ENCODE measurements at regions not wholly inside any gene's neighbourhood (a gene's known extent, or its start where the extent isn't known, plus 50 kb on each side); places are given as distances from the start of the nearest gene placed in this dataset.

DNA sequence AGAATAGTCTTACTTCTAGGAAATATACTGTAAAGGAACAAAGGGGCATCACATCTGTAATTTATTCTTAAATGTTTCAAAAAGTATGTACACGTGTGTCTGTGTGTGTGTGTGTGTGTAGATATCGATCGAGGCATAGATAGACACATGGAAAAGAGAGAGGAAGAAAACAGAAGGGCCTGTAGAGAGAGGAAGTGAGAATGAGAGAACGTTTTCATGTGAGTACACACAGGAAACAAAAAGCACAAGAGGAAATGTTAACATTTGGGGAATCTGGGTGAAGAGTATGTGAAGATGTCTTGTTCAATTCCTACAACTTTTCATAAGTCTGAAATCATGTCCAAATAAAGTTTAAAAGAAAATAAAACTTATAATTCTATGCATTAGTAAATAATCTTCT lies 286.5 kb upstream of the SORCS1 start:
- 7 to 97% (median 67%) methylated on average over 2 to 4 of the region's 4 CpGs for WGBS, 10 experiments
- H3K4me1 ChIP-seq (replicated peaks in 1 of 2), result no peaks in the 10 kb centered on the region
- H3K4me3 ChIP-seq, result no peak overlapping the region
- H3K27ac ChIP-seq, result no peak overlapping the region
- in situ Hi-C loops (cut with MboI; ENCODE audit: low pct_unique_long_range_greater_than_20kb in 2 of 9, low sequenced_read_pairs in 9 of 9, unreplicated experiment in 9 of 9), result no loop called here
- no peak for ATAC-seq (replicated peaks in 6 of 8)

DNA sequence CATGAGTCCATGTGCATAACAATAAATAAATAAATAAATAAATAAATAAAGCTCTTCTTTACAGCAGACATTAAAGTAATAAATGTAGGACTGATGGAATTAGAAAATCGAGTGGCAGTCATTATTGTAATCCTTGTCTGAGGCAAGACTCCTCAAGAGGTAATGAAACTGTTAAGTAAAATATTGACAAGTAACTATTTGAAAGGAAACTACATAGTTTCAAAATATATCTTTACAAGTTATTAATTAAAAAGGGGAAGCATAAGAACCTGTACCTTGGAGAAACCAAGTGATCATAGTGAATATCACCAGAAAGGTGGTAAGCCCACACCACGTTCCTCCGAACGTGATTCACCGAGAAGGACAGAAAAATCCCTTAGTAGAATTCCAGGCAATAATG lies 285.6 kb upstream of the SORCS1 start:
- in situ Hi-C loops (cut with MboI; ENCODE audit: low pct_unique_long_range_greater_than_20kb in 2 of 9, low sequenced_read_pairs in 9 of 9, unreplicated experiment in 9 of 9), result no loop called here
- Histone ChIP-seq H3K4me3 (no peak overlapping the region), H3K4me1 (replicated peaks in 1 of 2) (no peaks in the 10 kb centered on the region), H3K27ac (no peak overlapping the region)
- ATAC-seq (replicated peaks in 6 of 8), result no peak
- WGBS, 10 experiments, result 7 to 100% (median 85%) methylated on average over 1 to 5 of the region's 5 CpGs

DNA sequence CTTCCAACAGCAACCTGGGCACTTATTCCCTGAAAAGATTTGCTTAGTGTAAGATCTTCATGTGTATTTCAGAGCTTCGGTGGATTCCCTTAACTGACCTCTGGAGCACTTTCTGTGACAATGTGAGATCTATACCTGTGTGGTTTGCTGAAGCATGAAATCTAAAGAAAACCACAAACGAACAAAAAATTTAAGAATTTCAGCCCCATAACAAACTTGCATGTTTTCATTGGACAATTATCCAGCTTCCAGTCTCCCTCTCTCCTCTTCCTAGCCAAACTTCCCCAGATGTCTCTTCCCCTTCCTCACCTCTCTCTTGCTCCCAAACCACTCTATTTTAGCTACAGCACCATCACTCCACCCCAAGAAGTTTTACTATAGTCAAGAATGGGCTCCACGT lies 279.9 kb upstream of the SORCS1 start:
- WGBS, 10 experiments, result 15 to 100% (median 88%) methylated on average over 1 to 3 of the region's 3 CpGs
- H3K27ac ChIP-seq, result no peak overlapping the region
- peaks cover 0 to 2% of the 10 kb centered on the region in 2 donors for H3K4me1 ChIP-seq (replicated peaks in 1 of 2)
- no peak overlapping the region for H3K4me3 ChIP-seq
- ATAC-seq (replicated peaks in 6 of 8), result no peak
- in situ Hi-C loops (cut with MboI; ENCODE audit: low pct_unique_long_range_greater_than_20kb in 2 of 9, low sequenced_read_pairs in 9 of 9, unreplicated experiment in 9 of 9), result no loop called here

DNA sequence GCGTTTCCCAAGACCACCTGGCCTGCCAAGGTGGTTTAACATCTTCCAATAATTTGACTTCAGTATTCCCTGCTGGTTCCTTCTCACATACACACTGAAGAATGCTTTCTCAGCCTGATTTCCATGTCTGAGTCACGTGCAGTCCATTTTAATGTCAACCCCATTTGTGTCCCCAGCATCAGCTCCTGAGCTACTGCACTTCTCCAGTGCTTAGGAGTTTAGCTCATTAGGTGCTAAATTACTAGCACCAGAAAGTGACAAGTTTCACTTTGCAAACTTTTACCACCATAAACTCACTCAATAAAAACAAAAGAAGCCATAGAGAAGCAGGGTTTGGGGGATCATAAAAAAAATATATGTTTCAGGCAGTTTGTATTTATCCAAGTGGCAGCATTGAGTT lies 279.3 kb upstream of the SORCS1 start:
- Histone ChIP-seq H3K4me3 (no peak overlapping the region), H3K27ac (no peak overlapping the region), H3K4me1 (replicated peaks in 1 of 2) (peaks cover 0 to 2% of the 10 kb centered on the region in 2 donors)
- ATAC-seq (replicated peaks in 6 of 8), result peak in 4 of 8 experiments; percentile 32 to 54 (median 40)
- in situ Hi-C loops (cut with MboI; ENCODE audit: low pct_unique_long_range_greater_than_20kb in 2 of 9, low sequenced_read_pairs in 9 of 9, unreplicated experiment in 9 of 9), result no loop called here
- WGBS, 10 experiments, result 0 to 82% (median 42%) methylated on average over 1 to 2 of the region's 2 CpGs; no CpG with 5 or more reads in 2 of the 10 experiments

DNA sequence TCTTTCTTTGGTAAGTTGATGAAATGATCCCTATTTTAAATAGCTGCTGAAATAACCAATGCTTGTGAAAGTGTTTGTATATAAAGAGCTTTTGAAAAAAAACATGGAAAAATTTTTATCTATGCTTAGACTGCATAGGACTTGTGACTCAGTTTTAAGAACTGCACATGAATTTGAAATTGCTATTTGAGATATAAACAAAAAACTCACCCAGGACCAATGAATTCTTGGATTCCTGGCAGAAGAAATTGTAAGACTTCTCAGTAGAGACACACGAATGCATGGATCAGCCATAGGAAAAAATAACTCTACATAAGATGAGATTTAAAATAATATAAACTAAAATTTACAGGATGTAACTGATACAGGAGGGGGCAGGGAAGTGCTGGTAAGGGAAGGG lies 278.8 kb upstream of the SORCS1 start:
- WGBS, 10 experiments, result 0 to 13% (median 0%) methylated on average over 1 of the region's 1 CpG; no CpG with 5 or more reads in 1 of the 10 experiments
- no peak for ATAC-seq (replicated peaks in 6 of 8)
- peaks cover 0 to 2% of the 10 kb centered on the region in 2 donors for H3K4me1 ChIP-seq (replicated peaks in 1 of 2)
- in situ Hi-C loops (cut with MboI; ENCODE audit: low pct_unique_long_range_greater_than_20kb in 2 of 9, low sequenced_read_pairs in 9 of 9, unreplicated experiment in 9 of 9), result no loop called here
- no peak overlapping the region for H3K27ac ChIP-seq
- no peak overlapping the region for H3K4me3 ChIP-seq

DNA sequence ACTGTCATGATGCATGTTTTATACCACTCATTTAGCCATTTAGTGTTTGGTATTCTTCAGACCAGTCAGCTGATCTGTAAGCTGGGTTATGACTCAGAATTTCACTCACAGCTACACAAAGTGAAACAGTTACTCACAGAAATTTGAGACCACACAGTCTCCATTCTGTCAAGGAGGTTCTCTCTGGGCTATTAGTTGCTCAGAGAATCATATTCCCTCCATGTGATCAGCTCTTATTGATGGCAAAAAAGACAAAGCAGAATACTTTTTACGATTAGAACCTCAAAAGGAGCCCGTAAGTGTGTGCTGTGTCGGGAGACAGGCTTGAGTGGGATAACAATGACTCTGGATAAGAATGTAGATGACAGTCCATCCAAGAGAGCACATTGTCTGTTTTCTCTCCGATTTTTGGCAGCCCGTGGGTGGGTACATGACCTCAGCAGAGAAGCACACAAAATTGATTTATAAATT lies 277.6 kb upstream of the SORCS1 start:
- H3K27ac ChIP-seq, result no peak overlapping the region
- peak in 7 of 8 experiments; percentile 78 to 100 (median 95) for ATAC-seq (replicated peaks in 6 of 8)
- no peak overlapping the region for H3K4me3 ChIP-seq
- in situ Hi-C loops (cut with MboI; ENCODE audit: low pct_unique_long_range_greater_than_20kb in 2 of 9, low sequenced_read_pairs in 9 of 9, unreplicated experiment in 9 of 9), result no loop called here
- 0 to 94% (median 75%) methylated on average over 3 to 5 of the region's 5 CpGs; no CpG with 5 or more reads in 3 of the 10 experiments for WGBS, 10 experiments
- H3K4me1 ChIP-seq (replicated peaks in 1 of 2), result peaks cover 0 to 2% of the 10 kb centered on the region in 2 donors

DNA sequence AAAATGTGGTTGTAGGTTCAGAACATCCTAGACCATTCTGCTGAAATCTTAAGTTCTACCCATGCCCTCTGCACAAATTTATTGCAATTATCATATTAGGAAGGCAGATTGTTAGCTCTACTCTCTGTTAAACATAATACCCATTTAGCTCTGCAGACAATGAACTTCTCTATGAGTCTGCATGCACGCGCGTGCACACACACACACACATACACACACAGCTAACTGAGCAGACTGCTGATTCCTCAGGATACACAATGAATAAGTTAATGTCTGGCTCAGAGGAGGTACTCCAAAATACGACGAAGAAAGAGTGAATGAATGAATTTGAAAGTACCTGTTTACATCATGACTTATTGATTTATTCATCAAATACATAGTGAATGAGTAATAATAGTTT lies 276.2 kb upstream of the SORCS1 start:
- no peak overlapping the region for H3K27ac ChIP-seq
- no peak for ATAC-seq (replicated peaks in 6 of 8)
- in situ Hi-C loops (cut with MboI; ENCODE audit: low pct_unique_long_range_greater_than_20kb in 2 of 9, low sequenced_read_pairs in 9 of 9, unreplicated experiment in 9 of 9), result no loop called here
- no peak overlapping the region for H3K4me3 ChIP-seq
- WGBS, 10 experiments, result 40 to 100% (median 93%) methylated on average over 1 to 5 of the region's 5 CpGs; no CpG with 5 or more reads in 2 of the 10 experiments
- peaks cover 0 to 2% of the 10 kb centered on the region in 2 donors for H3K4me1 ChIP-seq (replicated peaks in 1 of 2)

DNA sequence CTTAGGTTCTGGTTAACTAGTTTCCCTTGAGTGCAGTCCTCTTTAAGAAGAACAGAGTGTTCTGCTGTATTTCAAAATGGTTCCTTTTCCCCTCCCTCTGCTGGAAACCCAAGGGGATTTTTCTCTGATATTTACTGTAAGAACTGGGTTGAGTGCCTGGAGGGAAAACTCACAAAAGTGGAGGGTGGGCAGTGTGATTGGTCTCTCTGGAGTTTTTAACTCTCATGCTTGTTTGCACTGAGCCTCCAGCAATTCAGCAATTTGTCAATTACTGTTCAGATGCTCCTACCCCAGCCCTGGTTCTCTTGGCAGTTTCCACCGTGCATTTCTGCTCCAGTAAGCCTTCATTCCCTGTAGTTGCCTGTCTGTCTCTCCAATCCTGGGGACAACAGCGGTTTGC lies 273.4 kb upstream of the SORCS1 start:
- Histone ChIP-seq H3K27ac (no peak overlapping the region), H3K4me3 (no peak overlapping the region), H3K4me1 (replicated peaks in 1 of 2) (peaks cover 0 to 2% of the 10 kb centered on the region in 2 donors)
- in situ Hi-C loops (cut with MboI; ENCODE audit: low pct_unique_long_range_greater_than_20kb in 2 of 9, low sequenced_read_pairs in 9 of 9, unreplicated experiment in 9 of 9), result no loop called here
- WGBS, 10 experiments, result 0 to 100% (median 82%) methylated on average over 1 to 2 of the region's 2 CpGs
- no peak for ATAC-seq (replicated peaks in 6 of 8)

DNA sequence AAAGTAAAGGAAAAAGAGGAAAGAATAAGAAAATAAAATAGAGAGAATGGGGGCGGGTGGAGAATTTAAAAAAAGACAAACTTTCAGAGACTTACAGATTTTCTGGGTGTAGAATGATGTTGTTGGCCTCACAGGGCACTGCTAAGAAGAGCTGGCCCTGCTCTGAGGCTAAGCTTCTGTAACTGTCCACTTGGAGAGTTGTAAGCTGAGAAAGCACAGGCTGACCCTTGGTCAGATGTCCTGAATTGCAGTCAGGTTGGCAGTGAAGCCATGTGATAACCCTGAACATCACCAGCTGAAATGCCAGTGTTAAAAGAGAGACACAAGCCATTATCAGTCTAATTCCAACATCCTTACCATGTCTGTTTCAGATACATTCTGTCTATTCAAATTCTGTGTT lies 272.1 kb upstream of the SORCS1 start:
- in situ Hi-C loops (cut with MboI; ENCODE audit: low pct_unique_long_range_greater_than_20kb in 2 of 9, low sequenced_read_pairs in 9 of 9, unreplicated experiment in 9 of 9), result no loop called here
- Histone ChIP-seq H3K27ac (no peak overlapping the region), H3K4me3 (no peak overlapping the region), H3K4me1 (replicated peaks in 1 of 2) (no peaks in the 10 kb centered on the region)
- WGBS, 10 experiments, result 13 to 100% (median 58%) methylated on average over 1 of the region's 1 CpG; no CpG with 5 or more reads in 1 of the 10 experiments
- ATAC-seq (replicated peaks in 6 of 8), result no peak

DNA sequence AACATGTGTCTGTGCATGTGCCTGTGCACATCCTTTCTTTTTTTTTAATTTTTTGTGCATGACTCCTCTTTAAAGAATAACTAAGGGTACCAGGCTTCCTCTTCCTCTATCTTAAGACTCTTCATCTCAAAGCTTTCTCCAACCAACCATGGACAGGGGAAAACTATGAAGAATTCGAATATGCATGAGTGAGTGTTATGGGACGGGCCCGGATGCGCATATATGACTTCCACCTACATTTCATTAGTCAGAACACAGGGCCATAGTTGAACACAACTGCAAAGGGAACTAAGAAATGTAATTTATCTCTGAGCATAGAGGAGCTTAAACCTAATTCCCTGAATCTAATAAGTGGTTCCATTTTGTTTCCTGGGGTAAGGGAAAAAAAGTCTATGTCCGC lies 270.3 kb upstream of the SORCS1 start:
- peak in 3 of 8 experiments; percentile 70 to 99 (median 98) for ATAC-seq (replicated peaks in 6 of 8)
- H3K27ac ChIP-seq, result no peak overlapping the region
- 0 to 100% (median 88%) methylated on average over 1 to 5 of the region's 5 CpGs; no CpG with 5 or more reads in 1 of the 10 experiments for WGBS, 10 experiments
- H3K4me3 ChIP-seq, result no peak overlapping the region
- in situ Hi-C loops (cut with MboI; ENCODE audit: low pct_unique_long_range_greater_than_20kb in 2 of 9, low sequenced_read_pairs in 9 of 9, unreplicated experiment in 9 of 9), result no loop called here
- H3K4me1 ChIP-seq (replicated peaks in 1 of 2), result no peaks in the 10 kb centered on the region

DNA sequence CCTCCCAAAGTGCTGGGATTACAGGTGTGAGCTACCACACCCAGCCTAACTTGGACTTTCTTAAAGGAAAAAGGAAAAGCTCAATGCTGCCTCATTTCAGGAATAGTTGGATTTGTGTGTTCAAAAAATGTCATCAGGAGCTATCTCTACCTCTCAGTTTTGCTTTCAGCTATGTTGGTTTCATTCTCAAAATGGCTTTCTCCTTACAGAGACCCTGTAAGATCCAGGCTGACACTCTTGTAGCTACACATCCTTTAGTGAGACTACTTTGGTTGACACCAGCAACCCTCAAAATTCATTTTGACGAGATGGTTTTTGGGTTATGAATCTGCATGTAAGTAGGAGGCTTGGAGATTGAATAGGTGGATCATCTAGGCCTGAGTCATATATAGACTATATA lies 269.7 kb upstream of the SORCS1 start:
- H3K4me1 ChIP-seq (replicated peaks in 1 of 2), result no peaks in the 10 kb centered on the region
- in situ Hi-C loops (cut with MboI; ENCODE audit: low pct_unique_long_range_greater_than_20kb in 2 of 9, low sequenced_read_pairs in 9 of 9, unreplicated experiment in 9 of 9), result no loop called here
- WGBS, 10 experiments, result 0 to 100% (median 59%) methylated on average over 1 of the region's 1 CpG; no CpG with 5 or more reads in 4 of the 10 experiments
- ATAC-seq (replicated peaks in 6 of 8), result peak in 2 of 8 experiments; percentile 17 to 36
- H3K4me3 ChIP-seq, result no peak overlapping the region
- H3K27ac ChIP-seq, result no peak overlapping the region

DNA sequence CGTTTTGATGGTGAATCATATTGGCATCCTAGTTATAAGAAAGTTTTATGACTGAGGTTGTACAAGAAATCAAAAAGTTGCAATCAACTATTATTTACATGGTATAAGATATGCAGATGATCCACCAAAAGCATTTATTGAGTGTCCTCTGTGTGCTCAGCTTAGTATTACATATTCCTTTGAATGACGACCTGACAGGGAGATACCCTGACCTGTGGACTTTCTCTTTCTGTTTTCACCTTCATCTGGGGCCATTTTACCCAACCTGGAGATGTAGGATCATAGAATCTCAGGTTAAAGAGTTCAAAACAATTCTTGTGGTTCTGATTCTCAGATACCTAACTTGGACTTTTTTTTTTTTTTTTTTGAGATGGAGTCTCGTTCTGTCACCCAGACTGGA lies 269.1 kb upstream of the SORCS1 start:
- no peaks in the 10 kb centered on the region for H3K4me1 ChIP-seq (replicated peaks in 1 of 2)
- H3K27ac ChIP-seq, result no peak overlapping the region
- no peak overlapping the region for H3K4me3 ChIP-seq
- in situ Hi-C loops (cut with MboI; ENCODE audit: low pct_unique_long_range_greater_than_20kb in 2 of 9, low sequenced_read_pairs in 9 of 9, unreplicated experiment in 9 of 9), result no loop called here
- 11 to 100% (median 58%) methylated on average over 1 to 3 of the region's 3 CpGs; no CpG with 5 or more reads in 1 of the 10 experiments for WGBS, 10 experiments
- ATAC-seq (replicated peaks in 6 of 8), result no peak

DNA sequence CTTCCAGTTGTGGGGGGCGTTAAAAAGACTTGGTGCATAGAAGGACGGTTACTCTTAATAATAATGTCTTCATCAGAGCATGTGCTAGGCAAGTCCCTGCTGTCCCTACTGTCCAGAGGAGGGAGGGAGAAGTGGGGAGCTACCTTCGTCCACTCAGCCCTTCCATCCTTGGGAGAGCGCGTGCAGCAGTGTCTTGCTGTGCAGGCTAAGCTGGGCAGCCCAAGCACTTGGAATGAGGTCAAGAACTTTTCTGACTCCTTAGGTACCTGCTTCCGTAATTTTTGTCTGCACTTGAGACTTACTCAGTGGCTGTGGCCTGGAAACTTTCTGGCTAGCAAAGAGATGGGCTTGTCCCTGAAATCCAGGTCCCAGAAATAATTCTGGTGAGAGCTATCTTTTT lies 265.9 kb upstream of the SORCS1 start:
- no peak for ATAC-seq (replicated peaks in 6 of 8)
- in situ Hi-C loops (cut with MboI; ENCODE audit: low pct_unique_long_range_greater_than_20kb in 2 of 9, low sequenced_read_pairs in 9 of 9, unreplicated experiment in 9 of 9), result no loop called here
- H3K4me3 ChIP-seq, result no peak overlapping the region
- WGBS, 10 experiments, result 17 to 100% (median 94%) methylated on average over 1 to 3 of the region's 6 CpGs; no CpG with 5 or more reads in 2 of the 10 experiments
- no peak overlapping the region for H3K27ac ChIP-seq
- H3K4me1 ChIP-seq (replicated peaks in 1 of 2), result peaks cover 5 to 10% of the 10 kb centered on the region in 2 donors

DNA sequence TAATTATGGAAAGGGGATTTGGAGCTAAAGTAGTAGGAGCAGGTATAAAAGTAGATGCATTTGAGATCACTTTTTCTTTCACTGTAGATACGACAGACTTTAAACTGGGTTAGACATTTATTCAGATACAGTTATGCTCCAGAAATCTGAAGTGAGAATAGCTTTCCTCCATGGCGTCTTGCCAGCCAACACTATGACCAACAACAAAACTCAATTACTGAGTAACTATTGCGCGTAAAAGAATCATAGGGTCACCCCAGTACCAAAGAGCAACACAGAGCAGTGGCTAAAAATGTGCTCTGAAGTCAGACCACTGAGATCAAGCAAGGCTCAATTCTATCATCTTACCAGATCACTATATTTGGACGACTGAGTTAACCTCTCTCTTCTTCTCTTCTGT lies 262.5 kb upstream of the SORCS1 start:
- H3K4me1 ChIP-seq (replicated peaks in 1 of 2), result peaks cover 5 to 10% of the 10 kb centered on the region in 2 donors
- 26 to 100% (median 85%) methylated on average over 1 to 5 of the region's 5 CpGs for WGBS, 10 experiments
- no peak overlapping the region for H3K27ac ChIP-seq
- in situ Hi-C loops (cut with MboI; ENCODE audit: low pct_unique_long_range_greater_than_20kb in 2 of 9, low sequenced_read_pairs in 9 of 9, unreplicated experiment in 9 of 9), result no loop called here
- H3K4me3 ChIP-seq, result no peak overlapping the region
- ATAC-seq (replicated peaks in 6 of 8), result no peak
